ENCODE measurements at regions not wholly inside any gene's neighbourhood (a gene's known extent, or its start where the extent isn't known, plus 50 kb on each side); places are given as distances from the start of the nearest gene placed in this dataset.
A peak's percentile ranks its signal among the peaks of the same experiment; 100 is the strongest.

GRCh38 chr6:27795697-27796494 lies 116.3 kb downstream of the OR2B2 start (continued):
- no peak for TF ChIP-seq NFAT5 (CRISPR knock-in tag; IDR thresholded peaks at IDR 0.05)
- peak; percentile 64; the same call in 1 of the 2 replicates for TF ChIP-seq ZNF503 (CRISPR knock-in tag; IDR thresholded peaks at IDR 0.05)
- TF ChIP-seq ETV6 (CRISPR knock-in tag; conservative IDR thresholded peaks at IDR 0.05) = no peak
- TF ChIP-seq PBX3 (CRISPR knock-in tag; IDR thresholded peaks at IDR 0.05; ENCODE audit: borderline replicate concordance) = no peak
- no peak for TF ChIP-seq ZNF451 (CRISPR knock-in tag; IDR thresholded peaks at IDR 0.05)
- no peak for TF ChIP-seq ZBTB44 (CRISPR knock-in tag; IDR thresholded peaks at IDR 0.05)
- no peak for TF ChIP-seq ZNF616 (CRISPR knock-in tag; IDR thresholded peaks at IDR 0.05; ENCODE audit: low read depth)
- no peak for TF ChIP-seq ZBTB1 (CRISPR knock-in tag; IDR thresholded peaks at IDR 0.05; ENCODE audit: borderline replicate concordance)
- TF ChIP-seq ZNF460 (CRISPR knock-in tag; IDR thresholded peaks at IDR 0.05; ENCODE audit: borderline replicate concordance) = no peak
- no peak for TF ChIP-seq NR1H2 (CRISPR knock-in tag; IDR thresholded peaks at IDR 0.05; ENCODE audit: borderline replicate concordance, low read depth)
- TF ChIP-seq PREB (CRISPR knock-in tag; IDR thresholded peaks at IDR 0.05) = no peak
- no peak for TF ChIP-seq TEAD2 (CRISPR knock-in tag; IDR thresholded peaks at IDR 0.05)
- no peak for TF ChIP-seq FOXA1 (IDR thresholded peaks at IDR 0.05)
- 0 out of 2 replicates have a peak, but pooled peaks have one; percentile 14 for TF ChIP-seq FOXA1 (CRISPR knock-in tag; IDR thresholded peaks at IDR 0.05)
- TF ChIP-seq ZNF841 (CRISPR knock-in tag; IDR thresholded peaks at IDR 0.05; ENCODE audit: borderline replicate concordance) = no peak
- TF ChIP-seq CHD2 (IDR thresholded peaks at IDR 0.05; ENCODE audit: low read depth, low read length) = no peak
- no peak for TF ChIP-seq NR3C1 (CRISPR knock-in tag; IDR thresholded peaks at IDR 0.05)
- no peak for TF ChIP-seq IRF1 (CRISPR knock-in tag; IDR thresholded peaks at IDR 0.05; ENCODE audit: low read depth)

All from HepG2 (cell line).